ENCODE measurements at regions not wholly inside any gene's neighbourhood (a gene's known extent, or its start where the extent isn't known, plus 50 kb on each side); places are given as distances from the start of the nearest gene placed in this dataset.
"Not testable (repeated sequence)": the region's sequence is repeated elsewhere in the genome, so short reads cannot be mapped to it uniquely, and the experiment has no call there.

DNA sequence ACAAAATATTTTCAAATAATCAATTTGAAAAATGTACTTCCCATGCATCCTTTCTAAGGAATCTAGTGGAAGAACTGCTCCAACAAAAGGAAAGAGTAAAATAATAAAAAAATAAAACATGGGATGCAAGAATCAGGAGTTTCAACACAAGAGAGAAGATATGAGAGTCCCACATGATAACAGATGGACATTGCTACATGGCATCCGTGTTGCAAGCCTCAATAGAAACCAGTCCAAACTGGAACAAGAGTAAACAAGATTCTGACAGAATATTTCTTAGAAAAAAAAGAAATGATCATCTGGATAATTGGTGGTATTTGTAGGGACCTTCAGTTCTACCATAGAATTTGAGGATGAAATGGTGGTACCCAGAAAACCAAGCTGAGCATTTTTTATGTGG lies 186.8 kb downstream of the FRK start:
- Histone ChIP-seq H3K36me3 (ENCODE audit: control insufficient read depth, insufficient read depth, low read length) (no peaks in the 10 kb centered on the region), H3K27me3 (replicated peaks; ENCODE audit: control insufficient read depth, insufficient read depth, low read length) (no peaks in the 10 kb centered on the region), H3K4me3 (replicated peaks; ENCODE audit: low read depth, low read length) (no peak overlapping the region)
- TF ChIP-seq, protein P1, sequence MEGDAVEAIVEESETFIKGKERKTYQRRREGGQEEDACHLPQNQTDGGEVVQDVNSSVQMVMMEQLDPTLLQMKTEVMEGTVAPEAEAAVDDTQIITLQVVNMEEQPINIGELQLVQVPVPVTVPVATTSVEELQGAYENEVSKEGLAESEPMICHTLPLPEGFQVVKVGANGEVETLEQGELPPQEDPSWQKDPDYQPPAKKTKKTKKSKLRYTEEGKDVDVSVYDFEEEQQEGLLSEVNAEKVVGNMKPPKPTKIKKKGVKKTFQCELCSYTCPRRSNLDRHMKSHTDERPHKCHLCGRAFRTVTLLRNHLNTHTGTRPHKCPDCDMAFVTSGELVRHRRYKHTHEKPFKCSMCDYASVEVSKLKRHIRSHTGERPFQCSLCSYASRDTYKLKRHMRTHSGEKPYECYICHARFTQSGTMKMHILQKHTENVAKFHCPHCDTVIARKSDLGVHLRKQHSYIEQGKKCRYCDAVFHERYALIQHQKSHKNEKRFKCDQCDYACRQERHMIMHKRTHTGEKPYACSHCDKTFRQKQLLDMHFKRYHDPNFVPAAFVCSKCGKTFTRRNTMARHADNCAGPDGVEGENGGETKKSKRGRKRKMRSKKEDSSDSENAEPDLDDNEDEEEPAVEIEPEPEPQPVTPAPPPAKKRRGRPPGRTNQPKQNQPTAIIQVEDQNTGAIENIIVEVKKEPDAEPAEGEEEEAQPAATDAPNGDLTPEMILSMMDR (IDR thresholded peaks at IDR 0.05; ENCODE audit: insufficient read depth, low read length, poor library complexity, severe bottlenecking), result no peak
- no peak for DNase-seq (ENCODE audit: extremely low read depth, insufficient read length)

GRCh38 chr6:115870464-115870863 lies 190.2 kb downstream of the FRK start:
- Histone ChIP-seq H3K27me3 (replicated peaks; ENCODE audit: control insufficient read depth, insufficient read depth, low read length) (no peaks in the 10 kb centered on the region), H3K4me3 (replicated peaks; ENCODE audit: low read depth, low read length) (no peak overlapping the region), H3K36me3 (ENCODE audit: control insufficient read depth, insufficient read depth, low read length) (no peaks in the 10 kb centered on the region)
- TF ChIP-seq, protein P1 (IDR thresholded peaks at IDR 0.05; ENCODE audit: insufficient read depth, low read length, poor library complexity, severe bottlenecking), result no peak
- DNase-seq (ENCODE audit: extremely low read depth, insufficient read length), result no peak

DNA sequence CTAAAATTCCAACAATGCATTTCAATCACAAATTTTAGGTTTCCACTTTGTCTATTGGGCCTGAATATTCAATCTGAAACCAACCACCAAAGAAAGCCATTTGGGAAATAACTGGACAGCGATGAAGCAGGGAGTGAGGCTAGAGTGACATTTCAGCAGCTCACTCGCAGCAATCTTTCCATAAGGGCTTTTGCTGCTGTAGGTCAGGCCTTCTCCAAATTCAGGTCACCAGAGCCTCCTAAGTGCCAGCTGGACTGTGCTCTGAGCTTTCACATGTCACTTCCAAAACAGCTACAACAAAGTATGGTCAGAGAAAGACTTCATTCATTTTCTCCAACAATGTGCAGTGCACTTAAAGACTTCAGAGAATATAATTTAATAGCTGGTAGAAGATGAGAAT lies 194.8 kb downstream of the FRK start:
- no peaks in the 10 kb centered on the region for H3K36me3 ChIP-seq (ENCODE audit: control insufficient read depth, insufficient read depth, low read length)
- no peak for DNase-seq (ENCODE audit: extremely low read depth, insufficient read length)
- TF ChIP-seq, protein P1 (IDR thresholded peaks at IDR 0.05; ENCODE audit: insufficient read depth, low read length, poor library complexity, severe bottlenecking), result no peak
- no peak overlapping the region for H3K4me3 ChIP-seq (replicated peaks; ENCODE audit: low read depth, low read length)
- no peaks in the 10 kb centered on the region for H3K27me3 ChIP-seq (replicated peaks; ENCODE audit: control insufficient read depth, insufficient read depth, low read length)

- DNase-seq (ENCODE audit: extremely low read depth, insufficient read length), result no peak
- Histone ChIP-seq H3K36me3 (ENCODE audit: control insufficient read depth, insufficient read depth, low read length) (no peaks in the 10 kb centered on the region), H3K4me3 (replicated peaks; ENCODE audit: low read depth, low read length) (no peak overlapping the region), H3K27me3 (replicated peaks; ENCODE audit: control insufficient read depth, insufficient read depth, low read length) (no peaks in the 10 kb centered on the region)
- TF ChIP-seq, protein P1 (IDR thresholded peaks at IDR 0.05; ENCODE audit: insufficient read depth, low read length, poor library complexity, severe bottlenecking), result no peak
Measured at GRCh38 chr6:115863211-115863610, 197.5 kb downstream of the FRK start.

DNA sequence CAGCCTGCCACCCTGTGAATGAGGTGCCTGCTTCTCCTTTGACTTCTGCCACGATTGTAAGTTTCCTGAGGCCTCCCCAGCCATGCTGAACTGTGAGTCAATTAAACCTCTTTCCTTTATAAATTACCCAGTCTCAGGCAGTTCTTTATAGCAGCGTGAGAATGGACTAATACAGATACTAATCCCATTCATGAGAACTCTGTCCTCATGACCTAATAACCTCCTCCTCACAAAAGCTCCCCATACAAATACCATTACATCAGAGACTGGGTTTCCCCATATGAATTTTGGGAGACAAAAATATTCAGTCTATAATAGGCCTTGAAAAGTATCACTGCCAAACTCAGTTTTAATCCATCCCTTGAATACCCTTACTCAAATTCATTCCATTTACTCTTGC lies 199.0 kb downstream of the FRK start:
- H3K36me3 ChIP-seq (ENCODE audit: control insufficient read depth, insufficient read depth, low read length); H3K27me3 ChIP-seq (replicated peaks; ENCODE audit: control insufficient read depth, insufficient read depth, low read length); H3K4me3 ChIP-seq (replicated peaks; ENCODE audit: low read depth, low read length); DNase-seq (ENCODE audit: extremely low read depth, insufficient read length): not testable (repeated sequence)

- H3K27me3 ChIP-seq (replicated peaks; ENCODE audit: control insufficient read depth, insufficient read depth, low read length); H3K36me3 ChIP-seq (ENCODE audit: control insufficient read depth, insufficient read depth, low read length); H3K4me3 ChIP-seq (replicated peaks; ENCODE audit: low read depth, low read length); DNase-seq (ENCODE audit: extremely low read depth, insufficient read length): not testable (repeated sequence)
Measured at GRCh38 chr6:115859577-115859976, 201.1 kb downstream of the FRK start.

DNA sequence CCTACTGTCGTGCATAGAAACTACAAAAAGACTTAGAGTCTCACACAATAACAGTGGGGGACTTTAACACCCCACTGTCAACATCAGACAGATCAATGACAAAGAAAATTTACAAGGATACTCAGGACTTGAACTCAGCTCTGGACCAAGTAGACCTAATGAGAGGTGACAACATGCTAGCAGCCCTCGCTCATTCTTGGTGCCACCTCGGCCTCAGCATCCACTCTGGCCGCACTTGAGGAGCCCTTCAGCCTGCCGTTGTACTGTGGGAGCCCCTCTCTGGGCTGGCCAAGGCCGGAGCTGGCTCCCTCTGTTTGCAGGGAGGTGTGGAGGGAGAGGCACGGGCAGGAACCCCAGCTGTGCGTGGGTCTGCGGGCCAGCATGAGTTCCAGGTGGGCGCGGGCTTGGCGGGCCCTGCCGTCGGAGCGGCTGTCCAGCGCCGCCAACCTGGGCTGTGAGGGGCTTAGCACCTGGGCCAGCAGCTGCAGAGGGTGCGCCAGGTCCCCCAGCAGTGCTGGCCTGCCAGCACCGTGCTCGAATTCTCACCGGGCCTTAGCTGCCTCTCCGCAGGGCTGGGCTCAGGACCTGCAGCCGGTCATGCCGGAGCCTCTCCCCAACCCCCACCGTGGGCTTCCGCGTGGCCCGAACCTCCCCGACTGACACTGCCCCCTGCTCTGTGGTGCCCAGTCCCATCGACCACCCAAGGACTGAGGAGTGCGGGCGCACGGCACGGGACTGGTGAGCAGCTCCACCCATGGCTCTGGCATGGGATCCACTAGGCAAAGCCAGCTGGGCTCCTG lies 205.6 kb downstream of the FRK start:
- no peak overlapping the region for H3K4me3 ChIP-seq (replicated peaks; ENCODE audit: low read depth, low read length)
- TF ChIP-seq, protein P1 (IDR thresholded peaks at IDR 0.05; ENCODE audit: insufficient read depth, low read length, poor library complexity, severe bottlenecking), result no peak
- DNase-seq (ENCODE audit: extremely low read depth, insufficient read length), result no peak
- no peaks in the 10 kb centered on the region for H3K36me3 ChIP-seq (ENCODE audit: control insufficient read depth, insufficient read depth, low read length)
- no peaks in the 10 kb centered on the region for H3K27me3 ChIP-seq (replicated peaks; ENCODE audit: control insufficient read depth, insufficient read depth, low read length)
